K562 (cell line): ENCODE measurements at regions not wholly inside any gene's neighbourhood (a gene's known extent, or its start where the extent isn't known, plus 50 kb on each side); places are given as distances from the start of the nearest gene placed in this dataset.

Experiments
- E2F6 ChIP-seq, 2 experiments: IDR thresholded peaks; 2 replicates each; pipeline ENCODE4 v1.6.1; 2011; ENCODE audit warnings: borderline replicate concordance in 1 of 2, control low read depth in 1 of 2, low read depth in 1 of 2, low read length in 1 of 2, mild to moderate bottlenecking in 1 of 2, mixed read lengths in 1 of 2, moderate library complexity in 1 of 2; ENCODE audit not compliant: insufficient read depth in 1 of 2, insufficient read length in 1 of 2, poor library complexity in 1 of 2, severe bottlenecking in 1 of 2; ENCODE audit errors: extremely low read depth in 1 of 2
- KLF10 ChIP-seq: fragments of 250-450 bp; sonication (Bioruptor Pico); IDR thresholded peaks from 2 replicates; pipeline ENCODE4 v1.6.1; 2021; ENCODE audit warnings: matching md5 sums
- MAZ ChIP-seq, 2 experiments: fragments of 450-650 bp in 1 of 2; sonication (generic) in 1 of 2; formaldehyde crosslinking; IDR thresholded peaks in 1 of 2; conservative IDR thresholded peaks in 1 of 2; 2 replicates each; pipeline versions ENCODE4 v1.4.0 to v1.5.0; 2020; ENCODE audit warnings: mild to moderate bottlenecking in 1 of 2, missing genetic modification reagents in 1 of 2
- NR4A1 ChIP-seq, 2 experiments: fragments of 250-450 bp in 1 of 2; fragments of 450-650 bp in 1 of 2; sonication (Bioruptor Pico) in 1 of 2; IDR thresholded peaks; 2 replicates each; pipeline versions ENCODE4 v1.4.0 to v1.6.1; 2016 to 2020; ENCODE audit warnings: mild to moderate bottlenecking in 2 of 2, missing compliant biosample characterization in 1 of 2, missing genetic modification characterization in 1 of 2, moderate library complexity in 1 of 2
- PTTG1 ChIP-seq: fragments of 450-650 bp; IDR thresholded peaks from 2 replicates; pipeline ENCODE4 v1.6.1; 2016; ENCODE audit warnings: low read depth, mild to moderate bottlenecking, missing genetic modification characterization, missing compliant biosample characterization
- RAD21 ChIP-seq, 2 experiments: fragments of 250-450 bp in 1 of 2; fragments of 450-650 bp in 1 of 2; sonication (Bioruptor Pico) in 1 of 2; formaldehyde crosslinking in 1 of 2; IDR thresholded peaks in 1 of 2; conservative IDR thresholded peaks in 1 of 2; 2 replicates each; pipeline versions ENCODE4 v1.4.0 to v1.8.0; 2020 to 2022; ENCODE audit warnings: mild to moderate bottlenecking in 2 of 2, moderate library complexity in 1 of 2
- ZNF589 ChIP-seq: fragments of 200-800 bp; sonication (Bioruptor generic); IDR thresholded peaks from 2 replicates; pipeline ENCODE4 v1.6.1; 2016; ENCODE audit warnings: low read depth, missing genetic modification characterization, missing compliant biosample characterization
- ZNF740 ChIP-seq, 3 experiments: fragments of 200-800 bp in 1 of 3; sonication (Bioruptor generic) in 1 of 3; sonication (generic) in 1 of 3; formaldehyde crosslinking in 1 of 3; IDR thresholded peaks; 2 replicates each; pipeline versions ENCODE4 v1.6.1 to v1.8.0; 2016 to 2022; ENCODE audit warnings: mild to moderate bottlenecking in 2 of 3, missing compliant biosample characterization in 2 of 3, missing genetic modification characterization in 2 of 3, missing genetic modification reagents in 1 of 3
- TF ChIP-seq, protein P1 (sequence below): fragments of 250-450 bp; sonication (Bioruptor Pico); IDR thresholded peaks from 2 replicates; pipeline ENCODE4 v1.8.0; 2022; ENCODE audit warnings: moderate library complexity, mild to moderate bottlenecking, inconsistent platforms
- TF ChIP-seq, protein P2 (sequence below): fragments of 450-650 bp; IDR thresholded peaks from 2 replicates; pipeline ENCODE4 v1.6.1; 2016; ENCODE audit warnings: mild to moderate bottlenecking, moderate library complexity

GRCh38 chr7:25843467-25843866 lies 308.5 kb upstream of the NFE2L3 start (continued):
- TF ChIP-seq PTTG1 (tag) (peak; percentile 71), KLF10 (CRISPR knock-in tag) (no peak), RAD21 (CRISPR knock-in tag; conservative IDR thresholded peaks at IDR 0.05 in 1 of 2, IDR thresholded peaks at IDR 0.05 in 1 of 2) (peak; percentile 22 to 51; a peak in 2 of 4 replicates), ZNF740 (CRISPR knock-in tag; IDR thresholded peaks at IDR 0.05) (no peak), ZNF740 (tag; IDR thresholded peaks at IDR 0.05) (peak in 1 of 2 experiments; percentile 50; a peak in 1 of 4 replicates), E2F6 (IDR thresholded peaks at IDR 0.05; ENCODE audit: borderline replicate concordance in 1 of 2, extremely low read depth in 1 of 2, insufficient read depth in 1 of 2, insufficient read length in 1 of 2, low read depth in 1 of 2, low read length in 1 of 2, poor library complexity in 1 of 2, severe bottlenecking in 1 of 2) (peak in 1 of 2 experiments; percentile 9), ZNF589 (peak; percentile 35; the same call in 1 of the 2 replicates), NR4A1 (CRISPR knock-in tag; IDR thresholded peaks at IDR 0.05) (no peak), NR4A1 (tag; IDR thresholded peaks at IDR 0.05) (peak; percentile 77; the same call in 1 of the 2 replicates), MAZ (CRISPR knock-in tag; conservative IDR thresholded peaks at IDR 0.05 in 1 of 2, IDR thresholded peaks at IDR 0.05 in 1 of 2) (0 out of 4 replicates have a peak, but pooled peaks of 1 of the 2 experiments have one; percentile 34)
- TF ChIP-seq, protein P1, sequence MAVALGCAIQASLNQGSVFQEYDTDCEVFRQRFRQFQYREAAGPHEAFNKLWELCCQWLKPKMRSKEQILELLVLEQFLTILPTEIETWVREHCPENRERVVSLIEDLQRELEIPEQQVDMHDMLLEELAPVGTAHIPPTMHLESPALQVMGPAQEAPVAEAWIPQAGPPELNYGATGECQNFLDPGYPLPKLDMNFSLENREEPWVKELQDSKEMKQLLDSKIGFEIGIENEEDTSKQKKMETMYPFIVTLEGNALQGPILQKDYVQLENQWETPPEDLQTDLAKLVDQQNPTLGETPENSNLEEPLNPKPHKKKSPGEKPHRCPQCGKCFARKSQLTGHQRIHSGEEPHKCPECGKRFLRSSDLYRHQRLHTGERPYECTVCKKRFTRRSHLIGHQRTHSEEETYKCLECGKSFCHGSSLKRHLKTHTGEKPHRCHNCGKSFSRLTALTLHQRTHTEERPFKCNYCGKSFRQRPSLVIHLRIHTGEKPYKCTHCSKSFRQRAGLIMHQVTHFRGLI (CRISPR knock-in tag), result peak; percentile 72; the same call in 1 of the 2 replicates
- TF ChIP-seq, protein P2, sequence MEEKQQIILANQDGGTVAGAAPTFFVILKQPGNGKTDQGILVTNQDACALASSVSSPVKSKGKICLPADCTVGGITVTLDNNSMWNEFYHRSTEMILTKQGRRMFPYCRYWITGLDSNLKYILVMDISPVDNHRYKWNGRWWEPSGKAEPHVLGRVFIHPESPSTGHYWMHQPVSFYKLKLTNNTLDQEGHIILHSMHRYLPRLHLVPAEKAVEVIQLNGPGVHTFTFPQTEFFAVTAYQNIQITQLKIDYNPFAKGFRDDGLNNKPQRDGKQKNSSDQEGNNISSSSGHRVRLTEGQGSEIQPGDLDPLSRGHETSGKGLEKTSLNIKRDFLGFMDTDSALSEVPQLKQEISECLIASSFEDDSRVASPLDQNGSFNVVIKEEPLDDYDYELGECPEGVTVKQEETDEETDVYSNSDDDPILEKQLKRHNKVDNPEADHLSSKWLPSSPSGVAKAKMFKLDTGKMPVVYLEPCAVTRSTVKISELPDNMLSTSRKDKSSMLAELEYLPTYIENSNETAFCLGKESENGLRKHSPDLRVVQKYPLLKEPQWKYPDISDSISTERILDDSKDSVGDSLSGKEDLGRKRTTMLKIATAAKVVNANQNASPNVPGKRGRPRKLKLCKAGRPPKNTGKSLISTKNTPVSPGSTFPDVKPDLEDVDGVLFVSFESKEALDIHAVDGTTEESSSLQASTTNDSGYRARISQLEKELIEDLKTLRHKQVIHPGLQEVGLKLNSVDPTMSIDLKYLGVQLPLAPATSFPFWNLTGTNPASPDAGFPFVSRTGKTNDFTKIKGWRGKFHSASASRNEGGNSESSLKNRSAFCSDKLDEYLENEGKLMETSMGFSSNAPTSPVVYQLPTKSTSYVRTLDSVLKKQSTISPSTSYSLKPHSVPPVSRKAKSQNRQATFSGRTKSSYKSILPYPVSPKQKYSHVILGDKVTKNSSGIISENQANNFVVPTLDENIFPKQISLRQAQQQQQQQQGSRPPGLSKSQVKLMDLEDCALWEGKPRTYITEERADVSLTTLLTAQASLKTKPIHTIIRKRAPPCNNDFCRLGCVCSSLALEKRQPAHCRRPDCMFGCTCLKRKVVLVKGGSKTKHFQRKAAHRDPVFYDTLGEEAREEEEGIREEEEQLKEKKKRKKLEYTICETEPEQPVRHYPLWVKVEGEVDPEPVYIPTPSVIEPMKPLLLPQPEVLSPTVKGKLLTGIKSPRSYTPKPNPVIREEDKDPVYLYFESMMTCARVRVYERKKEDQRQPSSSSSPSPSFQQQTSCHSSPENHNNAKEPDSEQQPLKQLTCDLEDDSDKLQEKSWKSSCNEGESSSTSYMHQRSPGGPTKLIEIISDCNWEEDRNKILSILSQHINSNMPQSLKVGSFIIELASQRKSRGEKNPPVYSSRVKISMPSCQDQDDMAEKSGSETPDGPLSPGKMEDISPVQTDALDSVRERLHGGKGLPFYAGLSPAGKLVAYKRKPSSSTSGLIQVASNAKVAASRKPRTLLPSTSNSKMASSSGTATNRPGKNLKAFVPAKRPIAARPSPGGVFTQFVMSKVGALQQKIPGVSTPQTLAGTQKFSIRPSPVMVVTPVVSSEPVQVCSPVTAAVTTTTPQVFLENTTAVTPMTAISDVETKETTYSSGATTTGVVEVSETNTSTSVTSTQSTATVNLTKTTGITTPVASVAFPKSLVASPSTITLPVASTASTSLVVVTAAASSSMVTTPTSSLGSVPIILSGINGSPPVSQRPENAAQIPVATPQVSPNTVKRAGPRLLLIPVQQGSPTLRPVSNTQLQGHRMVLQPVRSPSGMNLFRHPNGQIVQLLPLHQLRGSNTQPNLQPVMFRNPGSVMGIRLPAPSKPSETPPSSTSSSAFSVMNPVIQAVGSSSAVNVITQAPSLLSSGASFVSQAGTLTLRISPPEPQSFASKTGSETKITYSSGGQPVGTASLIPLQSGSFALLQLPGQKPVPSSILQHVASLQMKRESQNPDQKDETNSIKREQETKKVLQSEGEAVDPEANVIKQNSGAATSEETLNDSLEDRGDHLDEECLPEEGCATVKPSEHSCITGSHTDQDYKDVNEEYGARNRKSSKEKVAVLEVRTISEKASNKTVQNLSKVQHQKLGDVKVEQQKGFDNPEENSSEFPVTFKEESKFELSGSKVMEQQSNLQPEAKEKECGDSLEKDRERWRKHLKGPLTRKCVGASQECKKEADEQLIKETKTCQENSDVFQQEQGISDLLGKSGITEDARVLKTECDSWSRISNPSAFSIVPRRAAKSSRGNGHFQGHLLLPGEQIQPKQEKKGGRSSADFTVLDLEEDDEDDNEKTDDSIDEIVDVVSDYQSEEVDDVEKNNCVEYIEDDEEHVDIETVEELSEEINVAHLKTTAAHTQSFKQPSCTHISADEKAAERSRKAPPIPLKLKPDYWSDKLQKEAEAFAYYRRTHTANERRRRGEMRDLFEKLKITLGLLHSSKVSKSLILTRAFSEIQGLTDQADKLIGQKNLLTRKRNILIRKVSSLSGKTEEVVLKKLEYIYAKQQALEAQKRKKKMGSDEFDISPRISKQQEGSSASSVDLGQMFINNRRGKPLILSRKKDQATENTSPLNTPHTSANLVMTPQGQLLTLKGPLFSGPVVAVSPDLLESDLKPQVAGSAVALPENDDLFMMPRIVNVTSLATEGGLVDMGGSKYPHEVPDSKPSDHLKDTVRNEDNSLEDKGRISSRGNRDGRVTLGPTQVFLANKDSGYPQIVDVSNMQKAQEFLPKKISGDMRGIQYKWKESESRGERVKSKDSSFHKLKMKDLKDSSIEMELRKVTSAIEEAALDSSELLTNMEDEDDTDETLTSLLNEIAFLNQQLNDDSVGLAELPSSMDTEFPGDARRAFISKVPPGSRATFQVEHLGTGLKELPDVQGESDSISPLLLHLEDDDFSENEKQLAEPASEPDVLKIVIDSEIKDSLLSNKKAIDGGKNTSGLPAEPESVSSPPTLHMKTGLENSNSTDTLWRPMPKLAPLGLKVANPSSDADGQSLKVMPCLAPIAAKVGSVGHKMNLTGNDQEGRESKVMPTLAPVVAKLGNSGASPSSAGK, result peak; percentile 18; the same call in 1 of the 2 replicates
